Neural crest cell (in vitro differentiated cells): ENCODE measurements at regions not wholly inside any gene's neighbourhood (a gene's known extent, or its start where the extent isn't known, plus 50 kb on each side); places are given as distances from the start of the nearest gene placed in this dataset.
A peak's percentile ranks its signal among the peaks of the same experiment; 100 is the strongest.

Experiments
- DNase-seq: peaks from one replicate; pipeline ENCODE4 v3.0.0; 2021; ENCODE audit warnings: low read depth, mixed read lengths, low spot score
- H3K27ac Mint-ChIP-seq: one replicate; pipeline ENCODE4 v1.8.0; 2021; ENCODE audit warnings: mild to moderate bottlenecking, mixed read lengths; ENCODE audit not compliant: unreplicated experiment
- H3K27me3 Mint-ChIP-seq: 2 replicates; pipeline ENCODE4 v1.8.0; 2021; ENCODE audit warnings: low read depth, mild to moderate bottlenecking, mixed read lengths
- H3K36me3 Mint-ChIP-seq: 2 replicates; pipeline ENCODE4 v1.8.0; 2021; ENCODE audit warnings: low read depth, mild to moderate bottlenecking, mixed read lengths
- H3K4me1 Mint-ChIP-seq: 2 replicates; pipeline ENCODE4 v1.8.0; 2021; ENCODE audit warnings: mixed read lengths
- H3K4me3 Mint-ChIP-seq: one replicate; pipeline ENCODE4 v1.8.0; 2021; ENCODE audit warnings: mild to moderate bottlenecking, mixed read lengths
- H3K9me3 Mint-ChIP-seq: 2 replicates; pipeline ENCODE4 v1.8.0; 2021; ENCODE audit warnings: mixed read lengths
- TF ChIP-seq, protein P1 (sequence below): fragments of 200-600 bp; sonication (generic); conservative IDR thresholded peaks from 2 replicates; pipeline ENCODE4 v1.5.0; 2021; ENCODE audit warnings: antibody characterized with exemption, mild to moderate bottlenecking

DNA sequence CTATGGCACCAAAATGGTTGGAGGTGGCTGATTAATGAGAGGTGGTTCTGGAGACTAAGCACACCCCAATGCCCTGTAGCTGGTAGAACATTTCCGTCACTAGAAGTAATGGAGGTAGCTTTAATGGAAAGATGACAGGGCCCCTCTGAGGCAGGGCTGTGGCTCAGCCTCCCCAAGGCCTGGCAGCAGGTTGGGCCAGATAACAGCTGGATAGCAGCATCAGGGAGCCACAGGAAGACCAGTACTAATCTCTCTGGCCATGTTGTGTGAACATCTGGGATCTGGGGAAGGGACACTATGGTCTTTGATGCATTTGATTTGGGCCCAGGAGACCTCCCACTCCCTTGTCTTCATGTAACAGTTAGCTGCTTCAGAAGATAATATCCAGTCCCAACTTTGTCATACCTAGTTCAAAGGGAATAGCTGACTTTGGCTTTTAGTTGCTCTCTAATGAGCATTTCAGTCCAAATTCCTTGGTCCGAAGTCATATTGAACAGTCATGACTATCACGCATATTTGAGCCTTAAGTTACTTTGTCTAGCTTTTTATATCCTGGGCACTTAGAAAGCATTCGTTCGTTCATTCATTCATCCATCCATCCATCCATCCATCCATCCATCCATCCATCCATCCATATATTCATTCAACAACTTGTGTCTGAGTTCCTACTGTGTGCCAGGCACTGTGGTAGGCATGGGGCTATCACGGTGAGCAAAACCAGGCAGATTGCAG, 53.0 kb upstream of the LMO2 start:
- no peak for DNase-seq
- Mint-ChIP-seq H3K27ac (no peak overlapping the region), H3K27me3 (no peaks in the 10 kb centered on the region), H3K4me1 (peaks cover 7% of the 10 kb centered on the region), H3K4me3 (no peak overlapping the region), H3K36me3 (no peaks in the 10 kb centered on the region), H3K9me3 (no peaks in the 10 kb centered on the region)
- TF ChIP-seq, protein P1, sequence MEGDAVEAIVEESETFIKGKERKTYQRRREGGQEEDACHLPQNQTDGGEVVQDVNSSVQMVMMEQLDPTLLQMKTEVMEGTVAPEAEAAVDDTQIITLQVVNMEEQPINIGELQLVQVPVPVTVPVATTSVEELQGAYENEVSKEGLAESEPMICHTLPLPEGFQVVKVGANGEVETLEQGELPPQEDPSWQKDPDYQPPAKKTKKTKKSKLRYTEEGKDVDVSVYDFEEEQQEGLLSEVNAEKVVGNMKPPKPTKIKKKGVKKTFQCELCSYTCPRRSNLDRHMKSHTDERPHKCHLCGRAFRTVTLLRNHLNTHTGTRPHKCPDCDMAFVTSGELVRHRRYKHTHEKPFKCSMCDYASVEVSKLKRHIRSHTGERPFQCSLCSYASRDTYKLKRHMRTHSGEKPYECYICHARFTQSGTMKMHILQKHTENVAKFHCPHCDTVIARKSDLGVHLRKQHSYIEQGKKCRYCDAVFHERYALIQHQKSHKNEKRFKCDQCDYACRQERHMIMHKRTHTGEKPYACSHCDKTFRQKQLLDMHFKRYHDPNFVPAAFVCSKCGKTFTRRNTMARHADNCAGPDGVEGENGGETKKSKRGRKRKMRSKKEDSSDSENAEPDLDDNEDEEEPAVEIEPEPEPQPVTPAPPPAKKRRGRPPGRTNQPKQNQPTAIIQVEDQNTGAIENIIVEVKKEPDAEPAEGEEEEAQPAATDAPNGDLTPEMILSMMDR: no peak

DNA sequence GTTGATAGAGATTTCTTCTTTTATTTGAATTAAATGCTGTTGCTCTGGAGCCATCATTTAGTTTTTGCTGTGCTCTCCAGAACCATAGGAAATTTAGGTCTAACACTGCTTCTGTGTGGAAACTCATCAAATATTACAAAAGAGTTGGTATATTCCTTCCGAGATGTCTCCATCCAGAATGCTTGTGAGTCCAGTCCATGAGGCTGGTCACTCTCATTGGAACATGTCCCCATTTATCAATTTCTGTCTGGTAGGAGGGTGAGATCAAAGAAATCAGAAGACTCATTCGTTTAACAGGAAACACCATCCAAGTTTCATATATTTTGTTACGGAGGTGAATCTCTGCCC, 52.4 kb upstream of the LMO2 start:
- Mint-ChIP-seq H3K36me3 (no peaks in the 10 kb centered on the region), H3K4me1 (peaks cover 7% of the 10 kb centered on the region), H3K27me3 (no peaks in the 10 kb centered on the region), H3K27ac (no peak overlapping the region), H3K4me3 (no peak overlapping the region), H3K9me3 (no peaks in the 10 kb centered on the region)
- DNase-seq: no peak
- TF ChIP-seq, protein P1: no peak

DNA sequence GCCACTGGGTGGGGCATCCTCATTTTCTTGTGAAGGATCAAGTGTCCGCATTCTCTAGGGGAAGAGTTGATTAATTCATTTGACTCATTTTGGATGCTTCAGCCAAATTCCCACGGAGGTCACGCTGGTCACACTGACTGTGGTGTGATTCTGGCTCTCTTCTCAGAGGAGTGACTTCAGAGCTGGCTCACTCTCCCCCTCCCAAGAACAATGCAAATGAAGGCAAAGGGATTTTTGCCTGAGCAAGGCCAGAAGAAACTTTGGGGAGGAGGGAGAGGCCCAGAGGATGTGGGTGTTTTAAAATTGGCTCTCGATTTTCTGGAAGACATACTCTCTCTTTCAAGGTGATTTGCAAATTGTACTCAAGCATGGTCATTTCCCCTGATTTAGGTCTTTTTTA, 51.1 kb upstream of the LMO2 start:
- no peak for DNase-seq
- Mint-ChIP-seq H3K9me3 (no peaks in the 10 kb centered on the region), H3K36me3 (no peaks in the 10 kb centered on the region), H3K27me3 (no peaks in the 10 kb centered on the region), H3K4me1 (peaks cover 7% of the 10 kb centered on the region), H3K27ac (no peak overlapping the region), H3K4me3 (no peak overlapping the region)
- TF ChIP-seq, protein P1: no peak

DNA sequence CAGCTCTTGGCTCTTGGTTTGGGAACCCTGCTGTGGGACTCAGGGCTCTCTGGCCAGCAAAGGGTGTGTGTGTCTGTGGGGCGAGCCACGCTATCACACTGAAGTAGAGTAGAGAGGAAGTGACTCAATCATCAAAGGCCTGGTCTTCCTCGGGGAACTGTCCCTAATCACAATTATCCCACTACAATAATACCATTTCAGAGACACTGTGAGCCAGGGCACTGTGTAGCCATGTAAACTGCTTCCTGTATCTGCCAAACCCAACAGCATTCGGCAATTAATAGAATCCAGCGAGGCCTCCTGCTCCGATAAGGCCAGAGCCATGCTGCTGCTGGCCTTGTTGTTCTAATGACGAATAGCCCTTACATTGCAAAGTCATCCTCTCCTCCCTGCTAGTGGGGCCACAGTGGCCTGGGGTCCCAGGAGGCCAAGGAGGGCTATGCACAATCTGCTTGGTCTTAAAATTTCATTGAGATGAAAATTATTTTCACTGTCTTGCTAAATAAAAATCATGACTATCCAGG, 49.8 kb upstream of the LMO2 start:
- Mint-ChIP-seq H3K27me3 (no peaks in the 10 kb centered on the region), H3K4me1 (peaks cover 17% of the 10 kb centered on the region), H3K36me3 (no peaks in the 10 kb centered on the region), H3K4me3 (no peak overlapping the region), H3K9me3 (no peaks in the 10 kb centered on the region), H3K27ac (peak overlapping the region; percentile 86)
- DNase-seq: no peak
- TF ChIP-seq, protein P1: no peak
